B cell (primary cell): ENCODE measurements at regions not wholly inside any gene's neighbourhood (a gene's known extent, or its start where the extent isn't known, plus 50 kb on each side); places are given as distances from the start of the nearest gene placed in this dataset.

Experiments
- ATAC-seq: fragments of 200-7000 bp; cut with Tn5 transposase; one replicate; pipeline ENCODE4 v1.10.0; 2021; ENCODE audit warnings: low read depth, mild to moderate bottlenecking, moderate number of reproducible peaks, moderate library complexity
- CTCF ChIA-PET: fragments of 350-600 bp; sonication (Branson Sonifier 250); formaldehyde crosslinking; loops from one replicate; lab custom pipeline; 2021; ENCODE audit warnings: antibody characterized with exemption, inconsistent platforms; lab: Charles Lee
- POLR2A ChIA-PET: fragments of 350-600 bp; sonication (Branson Sonifier 250); formaldehyde crosslinking; loops from one replicate; lab custom pipeline; 2021; ENCODE audit warnings: antibody characterized with exemption; lab: Charles Lee
- DNase-seq: peaks from one replicate; pipeline ENCODE4 v3.0.0; 2013
- H2AFZ ChIP-seq: 2 replicates; pipeline ENCODE4 v1.6.1; 2012; ENCODE audit warnings: mild to moderate bottlenecking, low read depth, low read length; ENCODE audit not compliant: insufficient read depth, poor library complexity, severe bottlenecking
- H3K27ac ChIP-seq, 2 donors: 1 replicate in 1 of 2; 2 replicates in 1 of 2; pipeline ENCODE4 v1.5.1; 2012 to 2013; ENCODE audit warnings: low read length in 2 of 2, mild to moderate bottlenecking in 2 of 2, moderate library complexity in 1 of 2
- H3K27me3 ChIP-seq, 4 experiments: fragments of 200-600 bp in 1 of 4; sonication (generic) in 1 of 4; replicated peaks in 1 of 4; 1 replicate in 2 of 4; 2 replicates in 2 of 4; pipeline versions ENCODE4 v1.6.1 to v1.7.0; 2013 to 2016; ENCODE audit warnings: low read length in 3 of 4, mild to moderate bottlenecking in 2 of 4, mixed read lengths in 1 of 4, moderate library complexity in 1 of 4; ENCODE audit not compliant: insufficient read depth in 4 of 4, control insufficient read depth in 3 of 4; ENCODE audit errors: control extremely low read depth in 1 of 4
- H3K36me3 ChIP-seq, 2 experiments: replicated peaks in 1 of 2; 1 replicate in 1 of 2; 2 replicates in 1 of 2; pipeline versions ENCODE4 v1.6.1 to v1.7.1; 2013; ENCODE audit warnings: low read length in 1 of 2; ENCODE audit not compliant: insufficient read depth in 2 of 2, control insufficient read depth in 1 of 2; ENCODE audit errors: control extremely low read depth in 1 of 2, extremely low read depth in 1 of 2
- H3K4me1 ChIP-seq, 2 donors: fragments of 200-600 bp in 1 of 2; sonication (generic) in 1 of 2; 1 replicate in 1 of 2; 2 replicates in 1 of 2; pipeline versions ENCODE4 v1.5.1 to v1.6.1; 2013 to 2017; ENCODE audit warnings: low read length in 2 of 2; ENCODE audit not compliant: control insufficient read depth in 2 of 2, insufficient read depth in 2 of 2
- H3K4me2 ChIP-seq: replicated peaks from 2 replicates; pipeline ENCODE3; 2012; ENCODE audit warnings: mild to moderate bottlenecking, low read depth, low read length; ENCODE audit not compliant: poor library complexity, severe bottlenecking
- H3K4me3 ChIP-seq, 5 experiments: fragments of 200-600 bp in 1 of 5; sonication (generic) in 1 of 5; 1 replicate in 3 of 5; 2 replicates in 2 of 5; pipeline versions ENCODE4 v1.5.1 to v1.7.0; 2011 to 2016; ENCODE audit warnings: low read length in 4 of 5, mild to moderate bottlenecking in 4 of 5, low read depth in 2 of 5, control low read depth in 1 of 5, moderate library complexity in 1 of 5; ENCODE audit not compliant: insufficient read depth in 1 of 5; ENCODE audit errors: control extremely low read depth in 1 of 5, extremely low read depth in 1 of 5
- H3K79me2 ChIP-seq: fragments of 200-600 bp; sonication (generic); one replicate; pipeline ENCODE4 v1.6.0; 2016; ENCODE audit warnings: low read length; ENCODE audit not compliant: control insufficient read depth, insufficient read depth
- H3K9ac ChIP-seq: fragments of 200-600 bp; sonication (generic); 2 replicates; pipeline ENCODE4 v1.6.1; 2017; ENCODE audit warnings: mild to moderate bottlenecking, low read length, moderate library complexity
- H3K9me3 ChIP-seq, 3 donors: one replicate each; pipeline versions ENCODE4 v1.6.1 to v1.7.1; 2013; ENCODE audit warnings: low read length in 2 of 3; ENCODE audit not compliant: control insufficient read depth in 2 of 3, insufficient read depth in 1 of 3; ENCODE audit errors: control extremely low read depth in 1 of 3
- H4K20me1 ChIP-seq: 2 replicates; pipeline ENCODE4 v1.6.0; 2012; ENCODE audit warnings: mild to moderate bottlenecking, low read length; ENCODE audit not compliant: insufficient read depth, control insufficient read depth, poor library complexity, severe bottlenecking
- H3K27ac Mint-ChIP-seq: one replicate; pipeline ENCODE4 v1.8.0; 2021; ENCODE audit warnings: mixed read lengths
- H3K27me3 Mint-ChIP-seq: one replicate; pipeline ENCODE4 v1.8.0; 2021; ENCODE audit warnings: mixed read lengths
- H3K4me1 Mint-ChIP-seq: one replicate; pipeline ENCODE4 v1.8.0; 2021; ENCODE audit warnings: mixed read lengths
- H3K4me3 Mint-ChIP-seq: one replicate; pipeline ENCODE4 v1.8.0; 2021; ENCODE audit warnings: mixed read lengths
- H3K9me3 Mint-ChIP-seq: one replicate; pipeline ENCODE4 v1.8.0; 2022; ENCODE audit warnings: mixed read lengths; ENCODE audit not compliant: insufficient read depth
- CTCF ChIP-seq: fragments of 200-600 bp; IDR thresholded peaks from one replicate; pipeline ENCODE4 v1.8.0; 2022; ENCODE audit warnings: antibody characterized with exemption, mild to moderate bottlenecking
- EZH2 ChIP-seq: IDR thresholded peaks from 2 replicates; pipeline ENCODE4 v1.6.1; 2012; ENCODE audit warnings: borderline replicate concordance, low read depth, mild to moderate bottlenecking, moderate library complexity, low read length; ENCODE audit not compliant: insufficient read depth, poor library complexity, severe bottlenecking
- WGBS: methylation state at CpG from one replicate; pipeline ENCODE4 v1.1.5; 2013; ENCODE audit warnings: missing lambda C conversion rate; ENCODE audit not compliant: insufficient coverage; 5-methylcytosine and 5-hydroxymethylcytosine counted together
- intact Hi-C: fragments of 100-400 bp; cut with micrococcal nuclease; formaldehyde crosslinking; loops from one replicate; pipeline ENCODE4 v1.10.0; 2022

DNA sequence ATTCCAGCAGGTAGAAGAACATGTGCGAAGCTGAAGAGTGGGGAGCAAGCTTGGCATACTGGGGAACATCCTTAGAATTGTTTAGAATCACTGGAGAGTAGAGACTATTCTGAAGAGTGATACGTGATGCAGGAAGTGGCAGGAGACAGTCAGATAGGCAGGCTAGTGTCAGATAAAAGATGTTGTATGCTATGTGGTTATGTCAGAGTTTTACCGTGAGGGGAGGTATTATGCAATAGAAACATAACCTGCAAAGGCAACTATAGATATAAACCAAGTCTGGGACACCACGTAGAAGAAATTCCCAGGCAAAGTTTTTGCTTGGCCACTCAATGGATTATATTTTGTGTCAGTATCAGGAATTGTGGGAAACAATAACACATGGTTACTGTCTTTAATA is 62.0 kb upstream of the ZSWIM2 start:
- Histone ChIP-seq H3K4me3 (no peak overlapping the region), H3K79me2 (no peaks in the 10 kb centered on the region), H4K20me1 (no peaks in the 10 kb centered on the region), H3K9ac (no peak overlapping the region), H3K4me1 (no peaks in the 10 kb centered on the region), H3K4me2 (no peak overlapping the region), H3K27ac (no peak overlapping the region), H3K27me3 (no peaks in the 10 kb centered on the region), H3K36me3 (no peaks in the 10 kb centered on the region), H2AFZ (no peak overlapping the region), H3K9me3 (no peaks in the 10 kb centered on the region)
- intact Hi-C loops, result no loop called here
- H3K9me3 Mint-ChIP-seq, result no peaks in the 10 kb centered on the region
- TF ChIP-seq EZH2 (no peak), CTCF (no peak)
- CTCF ChIA-PET, result no interaction called here
- no peaks in the 10 kb centered on the region for H3K27me3 Mint-ChIP-seq
- POLR2A ChIA-PET, result no interaction called here
- DNase-seq, result no peak
- H3K4me3 Mint-ChIP-seq, result no peak overlapping the region
- no peak for ATAC-seq
- WGBS, result 64% methylated on average over 2 of the region's 4 CpGs
- H3K27ac Mint-ChIP-seq, result no peak overlapping the region
- no peaks in the 10 kb centered on the region for H3K4me1 Mint-ChIP-seq

- H3K27ac Mint-ChIP-seq, result no peak overlapping the region
- Histone ChIP-seq H3K27me3 (no peaks in the 10 kb centered on the region), H2AFZ (no peak overlapping the region), H3K9ac (no peak overlapping the region), H3K4me1 (no peaks in the 10 kb centered on the region), H3K79me2 (no peaks in the 10 kb centered on the region), H3K9me3 (no peaks in the 10 kb centered on the region), H3K27ac (no peak overlapping the region), H3K4me2 (no peak overlapping the region), H3K4me3 (no peak overlapping the region), H4K20me1 (no peaks in the 10 kb centered on the region), H3K36me3 (no peaks in the 10 kb centered on the region)
- DNase-seq, result no peak
- no peak for TF ChIP-seq CTCF
- TF ChIP-seq EZH2, result no peak
- no CpG with 5 or more reads among the region's 3 CpGs for WGBS
- no peaks in the 10 kb centered on the region for H3K27me3 Mint-ChIP-seq
- ChIA-PET POLR2A (no interaction called here), CTCF (no interaction called here)
- H3K9me3 Mint-ChIP-seq, result no peaks in the 10 kb centered on the region
- H3K4me3 Mint-ChIP-seq, result no peak overlapping the region
- ATAC-seq, result no peak
- no peaks in the 10 kb centered on the region for H3K4me1 Mint-ChIP-seq
- intact Hi-C loops, result no loop called here
Measured at GRCh38 chr2:186909095-186909494, 60.1 kb upstream of the ZSWIM2 start.
